ENCODE measurements at regions not wholly inside any gene's neighbourhood (a gene's known extent, or its start where the extent isn't known, plus 50 kb on each side); places are given as distances from the start of the nearest gene placed in this dataset.

GRCh38 chr6:9112544-9112943 lies 677.2 kb upstream of the SLC35B3 start:
- no peak for TF ChIP-seq REST (IDR thresholded peaks at IDR 0.05; ENCODE audit: insufficient read depth in 1 of 2, low read depth in 2 of 2, low read length in 2 of 2)
- no peak for TF ChIP-seq FOXP2 (optimal IDR thresholded peaks at IDR 0.05; ENCODE audit: borderline replicate concordance, extremely low read depth, extremely low read length, insufficient read depth)
- TF ChIP-seq POLR2AphosphoS5 (IDR thresholded peaks at IDR 0.05; ENCODE audit: low read depth, low read length) = no peak
- no peak for TF ChIP-seq SIN3A (IDR thresholded peaks at IDR 0.05; ENCODE audit: borderline replicate concordance, insufficient read depth, low read length)
- no peak for TF ChIP-seq TAF1 (IDR thresholded peaks at IDR 0.05; ENCODE audit: borderline replicate concordance, insufficient read depth, low read length)

- TF ChIP-seq SIN3A (IDR thresholded peaks at IDR 0.05; ENCODE audit: borderline replicate concordance, insufficient read depth, low read length) (no peak), POLR2AphosphoS5 (IDR thresholded peaks at IDR 0.05; ENCODE audit: low read depth, low read length) (no peak), FOXP2 (optimal IDR thresholded peaks at IDR 0.05; ENCODE audit: borderline replicate concordance, extremely low read depth, extremely low read length, insufficient read depth) (no peak), REST (IDR thresholded peaks at IDR 0.05; ENCODE audit: insufficient read depth in 1 of 2, low read depth in 2 of 2, low read length in 2 of 2) (no peak), TAF1 (IDR thresholded peaks at IDR 0.05; ENCODE audit: borderline replicate concordance, insufficient read depth, low read length) (no peak)
Measured at GRCh38 chr6:9103876-9104521, 668.7 kb upstream of the SLC35B3 start.

GRCh38 chr6:9101920-9102319 lies 666.6 kb upstream of the SLC35B3 start:
- TF ChIP-seq TAF1 (IDR thresholded peaks at IDR 0.05; ENCODE audit: borderline replicate concordance, insufficient read depth, low read length) = no peak
- TF ChIP-seq REST (IDR thresholded peaks at IDR 0.05; ENCODE audit: insufficient read depth in 1 of 2, low read depth in 2 of 2, low read length in 2 of 2) = no peak
- no peak for TF ChIP-seq FOXP2 (optimal IDR thresholded peaks at IDR 0.05; ENCODE audit: borderline replicate concordance, extremely low read depth, extremely low read length, insufficient read depth)
- TF ChIP-seq POLR2AphosphoS5 (IDR thresholded peaks at IDR 0.05; ENCODE audit: low read depth, low read length) = no peak
- TF ChIP-seq SIN3A (IDR thresholded peaks at IDR 0.05; ENCODE audit: borderline replicate concordance, insufficient read depth, low read length) = no peak

GRCh38 chr6:9100869-9101580 lies 665.7 kb upstream of the SLC35B3 start:
- no peak for TF ChIP-seq REST (IDR thresholded peaks at IDR 0.05; ENCODE audit: insufficient read depth in 1 of 2, low read depth in 2 of 2, low read length in 2 of 2)

All from PFSK-1 (cell line).